ENCODE measurements at regions not wholly inside any gene's neighbourhood (a gene's known extent, or its start where the extent isn't known, plus 50 kb on each side); places are given as distances from the start of the nearest gene placed in this dataset.

- DNase-seq (ENCODE audit: low read depth): no peak
- in situ Hi-C loops (cut with HindIII; ENCODE audit: low pct_unique_long_range_greater_than_20kb, low sequenced_read_pairs): no loop called here
Observed at GRCh38 chr1:87190402-87190801, 138.3 kb upstream of the LMO4 start.

- no peak for DNase-seq (ENCODE audit: low read depth)
- in situ Hi-C loops (cut with HindIII; ENCODE audit: low pct_unique_long_range_greater_than_20kb, low sequenced_read_pairs): no loop called here
Observed at GRCh38 chr1:87191646-87192045, 137.0 kb upstream of the LMO4 start.

GRCh38 chr1:87194271-87194774 is 134.4 kb upstream of the LMO4 start:
- no peak for DNase-seq (ENCODE audit: low read depth)
- in situ Hi-C loops (cut with HindIII; ENCODE audit: low pct_unique_long_range_greater_than_20kb, low sequenced_read_pairs): no loop called here

GRCh38 chr1:87194856-87195255 is 133.8 kb upstream of the LMO4 start:
- in situ Hi-C loops (cut with HindIII; ENCODE audit: low pct_unique_long_range_greater_than_20kb, low sequenced_read_pairs): no loop called here
- DNase-seq (ENCODE audit: low read depth): no peak

- DNase-seq (ENCODE audit: low read depth): no peak
- in situ Hi-C loops (cut with HindIII; ENCODE audit: low pct_unique_long_range_greater_than_20kb, low sequenced_read_pairs): no loop called here
Observed at GRCh38 chr1:87196110-87196827, 132.4 kb upstream of the LMO4 start.

- in situ Hi-C loops (cut with HindIII; ENCODE audit: low pct_unique_long_range_greater_than_20kb, low sequenced_read_pairs): no loop called here
- DNase-seq (ENCODE audit: low read depth): no peak
Observed at GRCh38 chr1:87197156-87197555, 131.5 kb upstream of the LMO4 start.

- in situ Hi-C loops (cut with HindIII; ENCODE audit: low pct_unique_long_range_greater_than_20kb, low sequenced_read_pairs): no loop called here
- DNase-seq (ENCODE audit: low read depth): no peak
Observed at GRCh38 chr1:87197641-87198040, 131.0 kb upstream of the LMO4 start.

- in situ Hi-C loops (cut with HindIII; ENCODE audit: low pct_unique_long_range_greater_than_20kb, low sequenced_read_pairs): no loop called here
- DNase-seq (ENCODE audit: low read depth): no peak
Observed at GRCh38 chr1:87200875-87201638, 127.6 kb upstream of the LMO4 start.

GRCh38 chr1:87201768-87202167 is 126.9 kb upstream of the LMO4 start:
- in situ Hi-C loops (cut with HindIII; ENCODE audit: low pct_unique_long_range_greater_than_20kb, low sequenced_read_pairs): no loop called here
- DNase-seq (ENCODE audit: low read depth): no peak

- in situ Hi-C loops (cut with HindIII; ENCODE audit: low pct_unique_long_range_greater_than_20kb, low sequenced_read_pairs): no loop called here
- no peak for DNase-seq (ENCODE audit: low read depth)
Observed at GRCh38 chr1:87202451-87202850, 126.2 kb upstream of the LMO4 start.

GRCh38 chr1:87202922-87203655 is 125.6 kb upstream of the LMO4 start:
- in situ Hi-C loops (cut with HindIII; ENCODE audit: low pct_unique_long_range_greater_than_20kb, low sequenced_read_pairs): no loop called here
- DNase-seq (ENCODE audit: low read depth): no peak

- in situ Hi-C loops (cut with HindIII; ENCODE audit: low pct_unique_long_range_greater_than_20kb, low sequenced_read_pairs): no loop called here
- DNase-seq (ENCODE audit: low read depth): no peak
Observed at GRCh38 chr1:87203904-87204303, 124.8 kb upstream of the LMO4 start.

GRCh38 chr1:87204441-87204840 is 124.2 kb upstream of the LMO4 start:
- DNase-seq (ENCODE audit: low read depth): no peak
- in situ Hi-C loops (cut with HindIII; ENCODE audit: low pct_unique_long_range_greater_than_20kb, low sequenced_read_pairs): no loop called here

GRCh38 chr1:87204921-87205320 is 123.8 kb upstream of the LMO4 start:
- in situ Hi-C loops (cut with HindIII; ENCODE audit: low pct_unique_long_range_greater_than_20kb, low sequenced_read_pairs): no loop called here
- DNase-seq (ENCODE audit: low read depth): no peak

- in situ Hi-C loops (cut with HindIII; ENCODE audit: low pct_unique_long_range_greater_than_20kb, low sequenced_read_pairs): no loop called here
- DNase-seq (ENCODE audit: low read depth): no peak
Observed at GRCh38 chr1:87206044-87206831, 122.4 kb upstream of the LMO4 start.

- in situ Hi-C loops (cut with HindIII; ENCODE audit: low pct_unique_long_range_greater_than_20kb, low sequenced_read_pairs): no loop called here
- no peak for DNase-seq (ENCODE audit: low read depth)
Observed at GRCh38 chr1:87208080-87208479, 120.6 kb upstream of the LMO4 start.

- in situ Hi-C loops (cut with HindIII; ENCODE audit: low pct_unique_long_range_greater_than_20kb, low sequenced_read_pairs): no loop called here
Observed at GRCh38 chr1:87208931-87209330, 119.7 kb upstream of the LMO4 start.

GRCh38 chr1:87210151-87210550 is 118.5 kb upstream of the LMO4 start:
- DNase-seq (ENCODE audit: low read depth): no peak
- in situ Hi-C loops (cut with HindIII; ENCODE audit: low pct_unique_long_range_greater_than_20kb, low sequenced_read_pairs): no loop called here

More at GRCh38 chr1:87208931-87209330, 119.7 kb upstream of the LMO4 start:
- no peak for DNase-seq (ENCODE audit: low read depth)

Measured in Caki2 (cell line).